ENCODE measurements at regions not wholly inside any gene's neighbourhood (a gene's known extent, or its start where the extent isn't known, plus 50 kb on each side); places are given as distances from the start of the nearest gene placed in this dataset.
A peak's percentile ranks its signal among the peaks of the same experiment; 100 is the strongest.

DNA sequence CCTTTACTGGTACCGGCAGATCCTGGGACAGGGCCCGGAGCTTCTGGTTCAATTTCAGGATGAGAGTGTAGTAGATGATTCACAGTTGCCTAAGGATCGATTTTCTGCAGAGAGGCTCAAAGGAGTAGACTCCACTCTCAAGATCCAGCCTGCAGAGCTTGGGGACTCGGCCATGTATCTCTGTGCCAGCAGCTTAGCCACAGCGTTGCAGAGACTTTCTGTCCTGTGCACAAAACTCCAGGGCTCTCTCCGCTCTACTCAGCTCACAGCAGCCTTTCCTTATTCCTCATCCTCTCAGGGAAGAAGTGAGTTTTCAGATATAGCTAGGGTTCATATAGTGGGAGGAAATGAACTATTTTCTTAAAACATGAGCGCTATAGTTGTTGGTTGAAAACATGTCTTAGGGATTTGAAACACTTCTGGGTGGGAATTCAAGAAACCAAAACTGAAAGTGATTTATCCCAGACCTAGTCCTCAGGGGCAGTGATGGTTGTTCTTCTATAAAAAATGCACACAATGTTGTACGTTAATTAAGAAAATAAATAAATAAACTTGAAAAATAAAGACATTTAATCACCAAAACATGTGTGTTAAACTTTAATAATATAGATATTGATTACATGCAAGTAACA, 150.2 kb upstream of the PRSS58 start:
- H3K79me2 ChIP-seq (ENCODE audit: low read length), result no peaks in the 10 kb centered on the region
- no peaks in the 10 kb centered on the region for H3K9me2 ChIP-seq (replicated peaks; ENCODE audit: insufficient read depth, low read length)
- no peak overlapping the region for H3K4me2 ChIP-seq (ENCODE audit: low read depth, low read length, poor library complexity, severe bottlenecking)
- H3K36me3 ChIP-seq (ENCODE audit: insufficient read depth, low read length), result no peaks in the 10 kb centered on the region
- H3K9ac ChIP-seq (ENCODE audit: low read length), result no peak overlapping the region
- H3K9me3 ChIP-seq (ENCODE audit: low read length), result no peaks in the 10 kb centered on the region
- no peaks in the 10 kb centered on the region for H3K27me3 ChIP-seq (ENCODE audit: low read length)
- H4K20me1 ChIP-seq (ENCODE audit: insufficient read depth, low read depth, low read length), result no peaks in the 10 kb centered on the region
- no peak overlapping the region for H3K27ac ChIP-seq (ENCODE audit: low read length)
- no peak overlapping the region for H3K4me3 ChIP-seq (ENCODE audit: low read length)
- peaks cover 7% of the 10 kb centered on the region for H3K4me1 ChIP-seq (ENCODE audit: low read length)
- H2AFZ ChIP-seq (ENCODE audit: low read length), result no peak overlapping the region
- no peak for DNase-seq

DNA sequence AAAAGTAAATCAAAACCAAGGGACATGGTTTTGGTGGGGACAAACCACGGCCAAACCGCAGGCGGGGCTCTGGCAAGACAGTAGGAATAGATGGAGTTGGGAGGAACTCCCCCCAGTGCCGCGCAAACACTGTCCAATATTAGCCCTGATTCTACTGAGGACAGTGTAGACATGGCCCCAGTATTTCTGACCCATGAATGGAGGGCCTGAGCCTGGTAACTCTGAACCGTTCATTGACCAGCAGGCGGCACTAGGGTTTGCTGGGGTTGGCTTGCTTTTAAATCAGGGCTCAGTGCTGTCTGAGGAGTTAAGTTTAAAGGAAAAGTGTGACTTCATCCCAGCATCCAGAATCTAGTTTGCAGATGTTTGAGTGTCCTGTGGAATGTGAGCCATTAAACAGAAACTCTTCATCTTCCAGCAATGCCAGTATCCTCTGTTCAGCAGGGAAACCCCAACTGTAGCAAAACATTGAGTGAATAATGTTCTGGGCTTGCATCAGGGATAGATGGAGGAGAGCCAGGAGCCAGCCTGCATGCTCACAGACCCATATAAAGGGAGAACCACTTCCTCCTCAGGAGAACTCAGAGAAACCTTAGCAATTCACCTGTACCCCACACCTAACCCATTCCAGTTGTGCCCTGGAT, 147.4 kb upstream of the PRSS58 start:
- H3K79me2 ChIP-seq (ENCODE audit: low read length), result no peaks in the 10 kb centered on the region
- H4K20me1 ChIP-seq (ENCODE audit: insufficient read depth, low read depth, low read length), result no peaks in the 10 kb centered on the region
- no peak overlapping the region for H2AFZ ChIP-seq (ENCODE audit: low read length)
- peaks cover 10% of the 10 kb centered on the region for H3K4me1 ChIP-seq (ENCODE audit: low read length)
- H3K27ac ChIP-seq (ENCODE audit: low read length), result no peak overlapping the region
- H3K9me2 ChIP-seq (replicated peaks; ENCODE audit: insufficient read depth, low read length), result no peaks in the 10 kb centered on the region
- no peaks in the 10 kb centered on the region for H3K36me3 ChIP-seq (ENCODE audit: insufficient read depth, low read length)
- no peaks in the 10 kb centered on the region for H3K9me3 ChIP-seq (ENCODE audit: low read length)
- no peak overlapping the region for H3K4me3 ChIP-seq (ENCODE audit: low read length)
- no peak overlapping the region for H3K4me2 ChIP-seq (ENCODE audit: low read depth, low read length, poor library complexity, severe bottlenecking)
- H3K9ac ChIP-seq (ENCODE audit: low read length), result no peak overlapping the region
- DNase-seq, result no peak
- H3K27me3 ChIP-seq (ENCODE audit: low read length), result no peaks in the 10 kb centered on the region

DNA sequence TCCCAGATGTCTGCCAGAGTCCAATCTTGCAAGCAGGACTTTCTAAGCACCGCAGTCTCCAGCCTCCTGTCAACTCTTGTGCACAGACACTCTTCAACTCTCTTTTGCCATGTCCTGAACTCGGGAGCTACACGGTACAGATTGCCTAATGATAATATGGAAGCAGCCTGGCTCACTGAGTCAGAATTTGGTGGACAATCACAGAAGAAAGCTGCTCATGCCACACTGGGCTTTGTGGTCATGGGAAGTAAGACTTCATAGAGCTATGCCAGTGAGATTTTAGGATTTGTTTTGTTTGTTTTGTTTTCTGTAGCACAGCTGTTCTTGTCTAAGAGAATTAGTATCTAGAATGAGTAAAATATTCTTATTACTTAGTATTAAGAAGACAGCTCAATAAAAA, 144.1 kb upstream of the PRSS58 start:
- no peak overlapping the region for H2AFZ ChIP-seq (ENCODE audit: low read length)
- H3K9me3 ChIP-seq (ENCODE audit: low read length), result no peaks in the 10 kb centered on the region
- no peaks in the 10 kb centered on the region for H3K36me3 ChIP-seq (ENCODE audit: insufficient read depth, low read length)
- no peaks in the 10 kb centered on the region for H3K9me2 ChIP-seq (replicated peaks; ENCODE audit: insufficient read depth, low read length)
- no peaks in the 10 kb centered on the region for H3K27me3 ChIP-seq (ENCODE audit: low read length)
- DNase-seq, result no peak
- H3K4me3 ChIP-seq (ENCODE audit: low read length), result no peak overlapping the region
- no peaks in the 10 kb centered on the region for H3K79me2 ChIP-seq (ENCODE audit: low read length)
- no peak overlapping the region for H3K4me2 ChIP-seq (ENCODE audit: low read depth, low read length, poor library complexity, severe bottlenecking)
- H3K27ac ChIP-seq (ENCODE audit: low read length), result no peak overlapping the region
- peaks cover 16% of the 10 kb centered on the region for H3K4me1 ChIP-seq (ENCODE audit: low read length)
- H4K20me1 ChIP-seq (ENCODE audit: insufficient read depth, low read depth, low read length), result no peaks in the 10 kb centered on the region
- no peak overlapping the region for H3K9ac ChIP-seq (ENCODE audit: low read length)

DNA sequence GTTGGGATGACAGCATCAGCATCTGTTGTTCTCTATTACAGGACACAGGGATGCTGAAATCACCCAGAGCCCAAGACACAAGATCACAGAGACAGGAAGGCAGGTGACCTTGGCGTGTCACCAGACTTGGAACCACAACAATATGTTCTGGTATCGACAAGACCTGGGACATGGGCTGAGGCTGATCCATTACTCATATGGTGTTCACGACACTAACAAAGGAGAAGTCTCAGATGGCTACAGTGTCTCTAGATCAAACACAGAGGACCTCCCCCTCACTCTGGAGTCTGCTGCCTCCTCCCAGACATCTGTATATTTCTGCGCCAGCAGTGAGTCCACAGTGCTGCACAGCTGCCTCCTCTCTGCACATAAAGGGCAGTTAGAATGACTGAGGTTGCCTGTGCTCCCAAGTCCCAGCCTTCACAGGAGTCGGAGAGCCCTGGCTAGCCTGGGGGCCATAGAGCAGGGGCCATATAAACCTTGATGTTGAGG, 142.2 kb upstream of the PRSS58 start:
- no peaks in the 10 kb centered on the region for H3K9me3 ChIP-seq (ENCODE audit: low read length)
- no peak overlapping the region for H3K4me2 ChIP-seq (ENCODE audit: low read depth, low read length, poor library complexity, severe bottlenecking)
- H3K36me3 ChIP-seq (ENCODE audit: insufficient read depth, low read length), result no peaks in the 10 kb centered on the region
- H2AFZ ChIP-seq (ENCODE audit: low read length), result no peak overlapping the region
- H3K27ac ChIP-seq (ENCODE audit: low read length), result no peak overlapping the region
- DNase-seq, result no peak
- no peak overlapping the region for H3K9ac ChIP-seq (ENCODE audit: low read length)
- H3K4me3 ChIP-seq (ENCODE audit: low read length), result no peak overlapping the region
- H3K27me3 ChIP-seq (ENCODE audit: low read length), result no peaks in the 10 kb centered on the region
- H3K4me1 ChIP-seq (ENCODE audit: low read length), result peaks cover 16% of the 10 kb centered on the region
- no peaks in the 10 kb centered on the region for H3K9me2 ChIP-seq (replicated peaks; ENCODE audit: insufficient read depth, low read length)
- H4K20me1 ChIP-seq (ENCODE audit: insufficient read depth, low read depth, low read length), result no peaks in the 10 kb centered on the region
- no peaks in the 10 kb centered on the region for H3K79me2 ChIP-seq (ENCODE audit: low read length)

DNA sequence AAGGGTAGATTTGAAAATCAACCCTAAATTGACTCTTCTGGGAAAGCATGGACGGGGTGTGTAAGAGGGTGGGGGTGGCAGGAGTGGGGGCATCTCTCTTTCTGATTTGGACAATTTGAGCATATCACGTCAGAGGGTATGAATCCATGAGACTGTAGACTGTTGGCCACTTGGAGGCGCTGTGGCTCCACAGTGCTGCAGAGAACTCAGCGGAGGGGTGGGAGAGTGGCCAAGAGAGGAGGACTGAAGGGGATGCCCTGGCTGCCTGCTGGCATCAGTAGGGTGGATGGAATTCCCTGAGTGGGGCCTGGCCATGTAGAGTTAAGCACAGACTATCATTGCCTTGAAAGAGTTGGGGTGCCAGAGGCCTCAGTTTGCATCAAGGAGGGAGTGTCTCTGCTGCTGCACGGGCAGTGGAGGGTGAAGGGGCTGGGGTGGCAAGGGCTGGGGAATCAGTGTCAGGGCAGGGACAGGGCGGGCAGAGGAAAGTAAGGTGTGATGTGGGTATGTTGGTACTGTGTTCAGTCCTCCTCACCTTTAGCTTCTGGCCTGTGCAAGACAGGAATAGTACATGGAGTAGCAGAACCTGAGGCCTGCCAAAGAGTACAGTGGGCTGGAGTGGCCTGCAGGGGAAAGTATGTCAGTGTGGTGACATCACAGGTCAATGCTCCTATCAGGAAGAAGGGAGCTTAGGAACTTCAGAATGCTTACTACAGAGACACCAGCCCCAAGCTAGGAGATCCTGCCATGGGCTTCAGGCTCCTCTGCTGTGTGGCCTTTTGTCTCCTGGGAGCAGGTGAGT, 133.5 kb upstream of the PRSS58 start:
- Histone ChIP-seq H3K4me1 (ENCODE audit: low read length) (no peaks in the 10 kb centered on the region), H3K9me2 (replicated peaks; ENCODE audit: insufficient read depth, low read length) (no peaks in the 10 kb centered on the region), H3K9ac (ENCODE audit: low read length) (no peak overlapping the region), H2AFZ (ENCODE audit: low read length) (no peak overlapping the region), H3K27ac (ENCODE audit: low read length) (no peak overlapping the region), H3K36me3 (ENCODE audit: insufficient read depth, low read length) (no peaks in the 10 kb centered on the region), H3K4me2 (ENCODE audit: low read depth, low read length, poor library complexity, severe bottlenecking) (no peak overlapping the region), H3K27me3 (ENCODE audit: low read length) (no peaks in the 10 kb centered on the region), H3K79me2 (ENCODE audit: low read length) (no peaks in the 10 kb centered on the region), H3K4me3 (ENCODE audit: low read length) (no peak overlapping the region), H4K20me1 (ENCODE audit: insufficient read depth, low read depth, low read length) (no peaks in the 10 kb centered on the region), H3K9me3 (ENCODE audit: low read length) (no peaks in the 10 kb centered on the region)
- DNase-seq, result peak; percentile 74

DNA sequence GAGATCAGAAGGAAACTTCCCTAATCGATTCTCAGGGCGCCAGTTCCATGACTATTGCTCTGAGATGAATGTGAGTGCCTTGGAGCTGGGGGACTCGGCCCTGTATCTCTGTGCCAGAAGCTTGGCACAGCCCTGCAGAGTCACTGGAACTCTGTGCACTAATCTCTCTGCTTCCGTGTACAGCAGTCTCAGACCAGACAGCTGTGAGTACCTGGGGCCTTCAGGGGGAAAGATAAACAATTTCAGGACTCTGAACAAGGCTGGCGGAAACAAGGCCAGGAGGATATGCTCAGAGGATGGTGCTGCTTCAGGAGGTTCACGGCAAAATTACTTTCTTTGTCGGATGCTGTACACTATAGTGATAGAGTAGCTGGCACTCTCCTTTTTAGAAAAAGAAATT, 131.7 kb upstream of the PRSS58 start:
- no peaks in the 10 kb centered on the region for H3K9me2 ChIP-seq (replicated peaks; ENCODE audit: insufficient read depth, low read length)
- H3K27ac ChIP-seq (ENCODE audit: low read length), result no peak overlapping the region
- H3K4me2 ChIP-seq (ENCODE audit: low read depth, low read length, poor library complexity, severe bottlenecking), result no peak overlapping the region
- no peaks in the 10 kb centered on the region for H3K27me3 ChIP-seq (ENCODE audit: low read length)
- no peaks in the 10 kb centered on the region for H3K79me2 ChIP-seq (ENCODE audit: low read length)
- no peak overlapping the region for H3K9ac ChIP-seq (ENCODE audit: low read length)
- H3K4me1 ChIP-seq (ENCODE audit: low read length), result no peaks in the 10 kb centered on the region
- no peak for DNase-seq
- H3K36me3 ChIP-seq (ENCODE audit: insufficient read depth, low read length), result no peaks in the 10 kb centered on the region
- no peak overlapping the region for H2AFZ ChIP-seq (ENCODE audit: low read length)
- H4K20me1 ChIP-seq (ENCODE audit: insufficient read depth, low read depth, low read length), result no peaks in the 10 kb centered on the region
- H3K9me3 ChIP-seq (ENCODE audit: low read length), result no peaks in the 10 kb centered on the region
- no peak overlapping the region for H3K4me3 ChIP-seq (ENCODE audit: low read length)

DNA sequence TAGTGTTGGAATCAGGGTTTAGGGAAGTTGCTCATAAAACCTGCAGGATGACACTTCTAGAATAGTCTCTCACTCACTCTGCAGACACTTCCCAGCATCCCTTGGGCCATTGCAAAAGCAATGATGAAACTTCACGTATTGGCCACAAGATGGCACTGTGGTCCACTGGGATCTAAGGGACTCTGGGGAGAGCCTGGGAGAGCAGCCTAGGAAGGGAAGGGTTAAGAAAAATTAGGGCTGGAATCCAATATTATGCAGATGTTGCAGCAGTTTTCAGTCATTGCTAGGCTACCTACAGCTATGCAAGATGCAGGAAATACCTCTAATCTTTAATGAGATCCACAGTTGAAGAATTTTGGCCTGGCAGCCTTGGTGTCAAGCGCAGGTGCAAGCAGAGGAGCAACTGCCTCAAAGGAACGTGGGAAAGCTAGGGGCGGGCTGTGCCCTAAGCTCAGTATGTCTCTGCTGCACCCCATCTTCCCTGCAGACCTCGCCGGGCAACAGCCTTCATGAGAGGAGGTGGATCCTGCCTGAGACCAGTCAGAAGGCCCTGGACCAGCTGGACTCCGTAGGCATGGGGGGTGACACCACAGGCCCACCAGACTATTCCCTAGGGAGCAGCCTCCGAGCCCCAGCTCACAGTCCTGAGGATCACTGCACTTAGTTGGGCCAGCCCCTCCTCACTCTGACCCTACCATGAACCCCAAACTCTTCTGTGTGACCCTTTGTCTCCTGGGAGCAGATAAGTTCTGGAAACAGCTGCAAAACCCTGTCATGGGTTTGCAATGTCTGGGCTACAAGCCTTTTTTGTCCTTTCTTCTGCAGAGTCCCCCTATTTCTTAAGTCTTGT, 127.9 kb upstream of the PRSS58 start:
- H3K36me3 ChIP-seq (ENCODE audit: insufficient read depth, low read length), result no peaks in the 10 kb centered on the region
- H3K9ac ChIP-seq (ENCODE audit: low read length), result no peak overlapping the region
- no peak overlapping the region for H3K27ac ChIP-seq (ENCODE audit: low read length)
- H3K4me1 ChIP-seq (ENCODE audit: low read length), result no peaks in the 10 kb centered on the region
- H3K27me3 ChIP-seq (ENCODE audit: low read length), result no peaks in the 10 kb centered on the region
- no peak overlapping the region for H3K4me2 ChIP-seq (ENCODE audit: low read depth, low read length, poor library complexity, severe bottlenecking)
- no peaks in the 10 kb centered on the region for H4K20me1 ChIP-seq (ENCODE audit: insufficient read depth, low read depth, low read length)
- no peaks in the 10 kb centered on the region for H3K79me2 ChIP-seq (ENCODE audit: low read length)
- no peak overlapping the region for H3K4me3 ChIP-seq (ENCODE audit: low read length)
- H3K9me3 ChIP-seq (ENCODE audit: low read length), result no peaks in the 10 kb centered on the region
- no peaks in the 10 kb centered on the region for H3K9me2 ChIP-seq (replicated peaks; ENCODE audit: insufficient read depth, low read length)
- H2AFZ ChIP-seq (ENCODE audit: low read length), result no peak overlapping the region
- peak; percentile 77 for DNase-seq

All from Karpas-422 (cell line).